DMS114 treated with DMSO at 0.1 percent for 48 hours (cell line): ENCODE measurements at regions not wholly inside any gene's neighbourhood (a gene's known extent, or its start where the extent isn't known, plus 50 kb on each side); places are given as distances from the start of the nearest gene placed in this dataset.
"Not testable (repeated sequence)": the region's sequence is repeated elsewhere in the genome, so short reads cannot be mapped to it uniquely, and the experiment has no call there.

ENCODE experiments used
- DNase-seq: peaks from one replicate; lab custom pipeline; 2025; ENCODE audit not compliant: unreplicated experiment; lab: John Stamatoyannopoulos, UW

DNA sequence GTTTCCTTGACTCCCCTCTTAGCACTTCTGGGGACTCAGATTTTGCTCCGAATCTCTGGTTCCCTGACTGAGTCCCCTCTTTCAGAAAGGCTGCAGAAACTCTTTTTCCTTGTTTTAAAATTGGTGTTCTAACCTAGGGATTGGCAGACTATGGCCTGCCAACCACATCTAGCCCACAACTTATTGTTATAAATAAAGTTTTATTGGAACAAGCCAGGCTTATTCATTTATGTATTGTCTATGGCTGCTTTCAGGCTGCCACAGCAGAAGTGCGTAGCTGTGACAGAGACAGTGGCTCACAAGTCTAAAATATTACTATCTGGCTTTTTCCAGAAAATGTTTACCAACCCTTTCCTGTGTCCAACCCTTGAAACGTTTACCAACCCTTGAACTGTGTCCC, 81.7 kb downstream of the IER5 start:
- DNase-seq: no peak

DNA sequence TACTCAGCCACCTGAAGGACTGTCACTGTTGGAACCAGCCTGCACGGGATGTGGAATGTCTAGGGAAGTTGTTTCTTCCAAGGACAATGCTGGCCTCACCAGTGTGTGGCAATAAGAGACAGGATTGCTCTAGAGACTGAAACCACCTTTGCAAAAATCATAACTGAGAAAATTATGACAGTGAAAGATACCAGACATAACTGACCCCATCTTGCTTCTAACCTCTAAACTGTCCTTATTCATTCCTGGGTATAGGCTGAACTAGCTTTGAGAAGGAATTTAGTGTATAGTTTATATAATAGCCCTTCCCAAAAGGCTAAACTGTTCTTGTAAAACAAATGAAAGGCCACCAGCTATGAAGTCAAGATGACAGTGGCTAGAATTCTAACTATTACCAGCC, 83.6 kb downstream of the IER5 start:
- no peak for DNase-seq

DNA sequence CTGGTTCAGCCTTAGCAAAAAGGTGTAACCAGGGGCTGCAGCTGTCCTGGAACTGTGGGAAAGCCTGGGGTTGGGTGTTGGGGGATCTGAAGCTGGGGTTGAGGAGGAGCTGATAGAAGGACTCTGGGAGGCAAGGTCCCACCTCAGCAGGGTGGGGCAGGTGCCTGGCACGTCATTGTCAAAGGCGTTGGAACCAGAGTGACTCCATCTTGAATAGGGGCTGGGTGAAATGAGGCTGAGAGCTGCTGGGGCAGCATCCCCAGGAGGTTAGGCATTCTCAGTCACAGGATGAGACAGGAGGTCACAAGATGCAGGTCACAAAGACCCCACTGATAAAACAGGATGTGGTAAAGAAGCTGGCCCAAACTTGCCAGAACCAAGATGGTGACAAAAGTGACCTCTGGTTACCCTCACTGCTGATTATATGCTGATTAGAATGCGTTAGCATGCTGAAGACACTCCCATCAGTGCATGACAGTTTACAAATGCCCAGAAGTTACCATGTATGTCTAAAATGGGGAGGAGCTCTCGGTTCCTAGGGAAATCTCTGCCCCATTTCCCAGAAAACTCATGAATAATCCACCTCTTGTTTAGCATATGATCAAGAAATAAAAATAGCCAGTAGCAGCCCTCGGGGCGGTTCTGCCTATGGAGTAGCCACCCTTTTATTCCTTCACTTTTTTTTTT, 85.4 kb downstream of the IER5 start:
- DNase-seq: no peak

DNA sequence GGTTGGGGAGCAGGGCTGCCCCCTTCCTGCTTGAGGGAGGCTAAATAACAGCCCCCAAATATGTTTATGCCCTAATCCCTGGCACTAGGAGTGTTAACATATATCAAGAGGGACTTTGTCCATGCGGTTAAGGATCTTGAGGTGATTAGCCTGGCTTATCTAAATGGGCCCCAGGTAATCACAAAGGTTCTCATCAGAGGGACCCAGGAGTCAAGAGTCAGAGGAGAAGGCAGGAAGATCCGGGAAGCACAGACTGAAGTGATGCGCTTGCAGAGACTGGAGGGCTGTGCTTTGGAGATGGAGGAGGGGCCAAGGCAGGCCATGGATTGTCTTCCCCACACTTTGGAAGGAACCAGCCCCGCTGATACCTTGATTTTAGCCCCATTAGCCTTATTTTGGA, 86.4 kb downstream of the IER5 start:
- no peak for DNase-seq

DNA sequence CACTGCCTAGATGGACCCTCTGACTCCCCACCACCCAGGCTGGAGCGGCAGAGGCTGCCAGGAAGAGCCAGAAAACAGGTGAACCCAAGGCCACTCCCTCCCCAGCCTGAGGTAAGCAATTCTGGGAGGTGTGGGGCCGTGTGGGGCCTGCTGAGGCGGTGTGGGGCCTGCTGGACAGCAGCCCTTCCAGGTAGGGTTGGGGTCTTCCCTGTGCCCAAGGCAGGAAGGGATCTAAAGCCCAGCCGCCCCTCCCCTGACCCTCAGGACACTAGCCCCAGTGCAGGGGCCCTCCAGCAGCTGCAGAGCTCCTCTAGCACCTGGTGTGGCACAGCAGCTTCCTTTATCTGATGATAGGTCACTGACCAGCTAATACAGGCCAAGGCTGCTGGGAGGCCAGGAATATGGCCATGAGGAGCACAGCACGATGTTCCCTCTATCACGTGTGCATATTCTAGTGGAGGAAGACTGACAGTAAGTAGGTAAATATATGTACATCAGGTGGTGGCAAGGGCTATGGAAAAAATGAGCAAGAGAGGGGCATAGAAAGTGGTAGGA, 86.9 kb downstream of the IER5 start:
- no peak for DNase-seq

DNA sequence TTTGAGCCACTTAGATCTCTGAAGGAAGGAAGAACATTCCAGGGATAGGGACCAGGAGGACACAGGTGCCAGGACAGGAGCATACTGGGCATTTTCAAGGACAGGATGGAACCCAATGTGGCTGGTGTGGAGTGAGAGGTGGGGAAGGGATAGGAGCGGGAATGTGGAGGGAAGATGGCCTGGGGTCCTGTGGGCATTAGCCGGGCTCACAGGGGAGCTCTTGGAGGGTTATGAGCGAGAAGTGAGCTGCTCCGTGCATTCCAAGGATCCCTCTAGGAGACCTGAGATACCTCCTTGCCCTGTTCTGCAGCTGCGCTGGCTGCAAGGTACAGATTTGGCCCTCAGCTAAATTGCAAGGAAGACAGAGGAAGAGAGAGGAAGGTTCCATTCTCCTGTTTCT, 87.5 kb downstream of the IER5 start:
- no peak for DNase-seq

DNA sequence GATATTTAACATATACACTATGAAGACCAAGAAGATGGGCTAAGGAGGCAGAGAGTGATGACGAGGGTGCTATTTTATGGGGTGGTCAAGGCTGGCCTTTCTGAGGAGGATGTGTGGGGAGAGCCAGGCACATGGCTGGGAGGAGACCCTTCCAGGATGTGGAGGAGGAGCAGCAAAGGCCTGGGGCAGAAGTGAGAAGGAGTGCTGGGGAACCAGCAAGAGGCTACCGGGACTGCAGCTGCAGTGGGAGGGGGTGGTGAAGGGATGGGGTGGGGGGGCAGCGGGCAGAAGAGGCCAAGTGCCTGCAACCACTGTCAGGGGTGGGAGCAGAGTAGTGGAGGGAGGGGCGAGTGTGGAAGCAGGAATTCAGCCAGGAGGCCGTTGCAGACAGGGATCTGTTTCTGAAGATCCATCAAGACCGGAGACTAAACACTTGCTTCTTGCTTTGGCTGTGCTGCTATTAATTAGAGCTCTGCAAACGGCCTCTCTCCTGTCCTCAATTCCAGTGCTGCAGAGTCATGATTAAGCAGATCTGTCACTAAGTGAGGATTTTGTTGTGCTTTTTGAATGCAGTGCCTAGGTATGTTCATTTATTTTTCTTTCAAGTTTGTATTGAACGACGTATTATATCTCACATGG, 89.9 kb downstream of the IER5 start:
- DNase-seq: no peak

DNA sequence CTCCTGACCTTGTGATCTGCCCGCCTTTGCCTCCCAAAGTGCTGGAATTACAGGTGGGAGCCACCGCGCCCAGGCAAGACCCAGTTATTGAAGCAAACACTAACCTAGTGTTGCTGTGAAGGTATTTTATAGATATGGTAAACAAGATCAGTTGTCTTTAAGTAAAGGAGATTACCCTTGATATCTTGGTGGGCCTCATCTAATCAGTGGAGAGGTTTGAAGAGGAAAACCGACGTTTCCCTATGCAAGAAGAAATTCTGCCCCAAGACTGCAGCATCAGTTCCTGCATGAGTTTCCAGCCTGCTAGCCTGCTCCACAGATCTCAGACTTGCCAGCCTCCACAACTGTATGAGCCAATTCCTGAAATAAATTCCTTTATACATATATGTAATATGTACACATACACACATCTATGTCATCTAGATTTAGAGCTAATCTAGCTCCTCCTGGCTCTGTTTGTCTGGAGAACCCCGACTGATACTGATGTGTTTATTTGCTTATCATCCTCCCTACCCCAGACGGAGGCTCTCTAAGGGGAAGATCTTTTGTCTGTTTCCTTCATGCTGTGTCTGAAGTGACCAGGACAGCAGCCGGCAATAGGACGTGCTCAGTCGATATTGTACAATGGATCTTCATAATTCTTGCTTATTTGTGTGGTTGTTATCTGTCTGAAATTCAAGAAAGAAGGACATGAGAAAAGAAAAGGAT, 90.9 kb downstream of the IER5 start:
- no peak for DNase-seq

DNA sequence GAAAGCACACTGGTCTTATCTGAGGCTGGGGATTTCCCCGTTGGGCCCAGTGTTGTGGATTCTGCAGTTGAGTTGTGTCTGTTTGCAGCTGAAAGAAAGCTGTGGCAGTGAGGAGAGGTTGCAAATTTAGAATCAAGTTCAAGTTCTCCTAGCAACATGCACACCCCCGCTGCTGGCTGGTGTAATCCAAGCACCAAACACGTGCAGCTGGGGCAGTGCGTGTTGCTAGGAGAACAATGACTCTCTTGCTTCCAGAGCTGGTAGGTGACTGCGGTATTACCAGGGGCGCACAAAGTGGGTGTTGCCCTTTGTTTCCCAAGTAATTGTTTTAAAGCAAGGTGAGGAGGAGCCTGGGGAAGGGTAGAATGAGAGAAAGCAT, 91.5 kb downstream of the IER5 start:
- no peak for DNase-seq

DNA sequence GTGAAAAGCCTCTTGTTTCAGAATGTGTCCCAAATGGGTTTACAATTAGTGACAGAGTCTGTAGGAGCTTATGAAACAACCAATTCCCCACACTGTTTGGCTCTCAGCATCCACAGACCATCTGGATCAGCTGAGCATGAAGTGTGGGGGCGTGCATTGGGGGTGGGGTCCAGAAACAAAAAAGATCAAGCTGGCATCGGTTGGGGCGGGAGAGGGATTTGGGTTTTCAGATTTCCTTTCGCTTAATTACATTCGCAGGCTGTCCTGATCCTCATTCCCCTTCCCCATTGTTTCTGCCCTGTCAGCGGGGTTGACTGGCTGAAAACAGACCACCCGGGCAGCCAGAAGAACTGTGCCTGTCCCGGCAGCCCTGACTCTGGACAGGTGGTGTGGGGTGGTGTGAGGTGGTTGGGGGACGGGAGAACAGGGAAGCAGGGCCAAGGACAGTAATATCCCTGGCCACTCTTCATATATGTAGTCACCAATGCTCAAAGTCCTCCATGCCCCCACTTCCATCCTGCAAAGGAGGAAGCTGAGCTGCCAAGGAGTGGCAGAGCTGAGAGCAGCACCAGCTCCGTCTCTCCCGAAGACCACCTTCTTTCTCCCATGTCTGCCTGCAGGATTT, 92.0 kb downstream of the IER5 start:
- no peak for DNase-seq

DNA sequence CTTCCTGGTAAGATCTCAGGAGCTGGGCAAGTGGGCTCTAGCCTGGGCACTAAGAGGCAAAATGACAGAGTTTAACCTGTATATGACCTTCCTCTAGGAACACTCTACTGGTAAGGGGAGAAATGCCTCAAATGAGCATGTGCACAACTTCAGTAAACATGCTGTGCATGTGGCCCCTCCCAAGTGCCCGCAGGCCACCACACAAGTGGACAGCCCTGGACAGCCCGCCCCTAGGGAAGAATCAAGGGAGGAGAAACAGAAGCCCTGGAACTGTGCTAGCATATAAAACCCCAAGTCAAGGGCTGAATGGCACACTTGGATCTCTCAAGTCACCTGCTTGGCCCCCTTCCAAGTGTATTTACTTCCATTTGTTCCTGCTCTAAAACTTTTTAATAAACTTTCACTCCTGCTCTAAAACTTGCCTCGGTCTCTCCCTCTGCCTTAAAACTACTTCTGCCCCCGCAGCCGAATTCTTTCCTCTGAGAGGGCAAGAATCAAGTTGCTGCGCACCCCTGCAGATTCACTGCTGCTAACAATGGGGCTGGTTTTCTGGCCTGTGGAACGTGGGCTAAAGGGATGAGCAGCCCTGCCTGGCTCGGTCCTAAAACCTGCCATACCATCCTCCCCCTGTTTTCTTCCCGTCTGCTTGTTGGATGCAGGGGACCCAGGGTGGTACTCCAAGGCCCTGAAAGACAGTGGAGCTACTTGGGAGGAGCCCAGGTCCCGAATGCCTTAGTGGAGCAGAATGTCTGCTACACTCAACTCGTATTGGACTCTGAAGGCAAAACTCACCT, 93.5 kb downstream of the IER5 start:
- no peak for DNase-seq

DNA sequence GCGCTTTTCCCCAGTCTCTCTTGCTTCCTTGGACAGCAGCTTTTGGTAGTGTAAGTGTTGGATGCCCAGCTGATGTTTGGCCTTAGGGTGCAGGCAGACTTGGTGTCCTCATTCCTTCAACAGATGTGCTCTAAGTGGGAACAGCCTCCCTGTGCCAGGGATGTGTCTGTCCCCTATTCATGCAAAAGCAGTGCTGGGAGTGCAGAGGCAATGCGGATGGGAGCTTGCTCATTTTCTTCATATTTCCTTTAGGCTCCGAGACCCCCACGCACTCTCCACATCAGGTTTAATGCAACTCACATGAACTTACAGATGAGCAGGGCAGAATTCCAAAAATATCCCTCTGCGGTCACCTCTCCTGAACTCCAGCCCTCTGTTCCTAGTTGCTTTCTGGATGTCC, 96.1 kb downstream of the IER5 start:
- DNase-seq: no peak

DNA sequence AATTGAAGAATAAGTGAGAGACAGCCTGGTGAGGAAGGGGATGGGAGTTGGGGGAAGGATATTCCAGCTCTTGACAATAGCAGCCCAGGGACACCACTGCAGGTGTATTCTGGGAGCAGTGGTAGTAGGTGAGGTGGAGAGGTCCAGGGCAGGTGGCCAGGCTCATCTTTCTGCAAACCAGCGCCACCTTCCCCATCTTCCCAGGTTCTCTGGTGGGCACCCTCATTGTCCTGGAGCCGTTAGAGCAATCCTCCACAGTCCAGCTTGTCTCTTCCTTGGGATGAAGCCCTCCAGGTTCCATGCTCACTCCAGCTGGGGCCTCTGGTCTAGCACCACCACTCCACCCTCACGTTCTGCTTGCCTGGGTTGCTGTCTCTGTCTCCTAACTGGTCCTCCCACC, 97.0 kb downstream of the IER5 start:
- DNase-seq: no peak

DNA sequence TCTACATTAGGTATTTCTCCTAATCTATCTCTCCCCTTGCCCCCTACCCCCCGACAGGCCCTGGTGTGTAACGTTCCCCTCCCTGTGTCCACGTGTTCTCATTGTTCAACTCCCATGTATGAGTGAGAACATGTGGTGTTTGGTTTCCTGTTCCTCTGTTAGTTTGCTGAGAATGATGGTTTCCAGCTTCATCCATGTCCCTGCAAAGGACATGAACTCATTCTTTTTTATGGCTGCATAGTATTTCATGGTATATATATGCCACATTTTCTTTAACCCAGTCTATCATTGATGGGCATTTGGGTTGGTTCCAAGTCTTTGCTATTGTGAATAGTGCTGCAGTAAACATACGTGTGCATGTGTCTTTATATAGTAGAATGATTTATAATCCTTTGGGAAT, 97.6 kb downstream of the IER5 start:
- not testable (repeated sequence) for DNase-seq

DNA sequence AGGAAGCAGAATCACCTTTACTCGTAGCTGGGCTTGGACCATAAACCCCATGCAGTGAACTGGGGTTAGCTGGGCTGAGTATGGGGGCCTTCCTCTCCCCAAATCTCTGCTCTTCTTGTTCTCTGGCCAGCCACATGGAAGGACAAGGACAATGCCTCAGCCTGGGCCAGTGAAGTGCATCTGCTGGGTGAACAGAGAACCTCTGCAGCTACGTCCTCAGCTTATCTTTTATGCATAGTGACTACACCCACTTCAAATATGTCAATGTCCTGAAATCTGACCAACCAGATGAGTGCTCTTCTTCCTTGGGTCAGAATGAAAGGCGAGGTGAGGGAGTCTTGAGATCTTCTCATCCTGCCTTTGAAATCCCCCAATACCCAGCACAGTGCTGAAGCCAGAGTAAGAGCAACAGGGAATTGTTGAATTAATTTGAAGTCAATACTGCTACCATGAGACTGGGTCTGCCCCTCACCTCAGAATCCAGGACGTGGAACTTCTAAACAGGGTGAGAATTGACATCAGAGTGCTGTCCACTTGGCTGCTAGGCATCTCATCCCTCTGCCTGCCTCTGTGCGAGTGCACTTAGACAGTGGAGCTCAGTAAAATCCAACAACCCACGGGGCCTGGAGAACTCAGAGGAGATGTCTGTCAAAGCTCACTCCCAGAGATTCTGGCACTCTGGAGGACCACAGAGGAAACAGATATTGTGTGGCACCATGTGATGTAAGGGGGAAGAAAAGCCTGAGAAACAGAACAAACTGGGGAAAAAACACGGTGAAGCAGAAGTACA, 99.0 kb downstream of the IER5 start:
- DNase-seq: no peak

DNA sequence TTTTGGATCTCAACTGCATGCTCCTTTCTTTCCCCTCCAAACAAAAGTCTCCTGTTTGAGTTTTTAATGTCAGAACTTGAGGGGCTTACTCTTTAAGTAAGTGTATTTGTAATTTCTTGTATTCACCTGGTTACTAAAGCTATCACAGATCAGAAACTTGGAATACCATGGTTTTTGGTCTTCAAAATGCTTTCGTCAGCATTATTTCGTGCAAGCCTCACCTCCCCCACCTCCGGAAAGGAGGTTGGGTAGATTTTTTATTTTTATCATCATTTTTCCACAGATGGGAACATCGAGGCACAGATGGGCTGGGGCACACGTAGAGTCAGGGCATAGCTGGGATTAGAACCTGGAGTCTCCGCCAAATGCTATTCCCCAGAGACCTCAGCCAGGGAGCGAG, 100.7 kb downstream of the IER5 start:
- DNase-seq: no peak

DNA sequence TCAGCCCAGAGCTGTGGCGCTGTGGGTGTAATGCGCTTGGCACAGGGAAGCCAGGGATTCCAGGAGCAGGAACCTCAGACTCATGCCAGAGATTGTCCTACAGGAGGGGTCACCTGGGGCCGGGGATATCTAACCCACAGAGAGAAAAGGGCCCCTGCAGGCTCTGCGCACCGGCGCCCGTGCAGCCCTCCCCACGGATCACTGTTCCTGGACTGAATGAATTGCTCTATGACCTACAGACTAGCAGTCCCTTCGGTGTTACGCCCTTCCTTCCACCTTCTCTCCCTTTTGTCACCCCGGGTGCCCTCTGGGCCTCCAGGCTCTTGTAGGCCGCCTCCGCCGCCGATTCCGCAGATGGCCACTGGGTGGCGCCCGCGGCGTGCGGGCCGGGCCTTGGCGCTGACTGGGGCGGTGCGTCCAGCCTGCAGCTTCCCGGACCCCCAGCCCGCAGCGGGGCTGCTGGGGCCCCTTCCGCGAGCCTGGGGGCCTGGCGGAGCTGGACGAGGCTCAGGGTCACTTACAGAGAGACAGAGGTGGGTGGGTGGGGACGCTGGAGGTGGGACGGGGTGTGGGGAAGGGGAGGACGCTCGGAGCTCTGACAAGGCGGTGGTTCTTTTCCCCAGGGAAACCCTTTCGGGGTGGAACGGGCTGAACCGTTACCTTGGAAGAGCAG, 101.3 kb downstream of the IER5 start:
- no peak for DNase-seq

DNA sequence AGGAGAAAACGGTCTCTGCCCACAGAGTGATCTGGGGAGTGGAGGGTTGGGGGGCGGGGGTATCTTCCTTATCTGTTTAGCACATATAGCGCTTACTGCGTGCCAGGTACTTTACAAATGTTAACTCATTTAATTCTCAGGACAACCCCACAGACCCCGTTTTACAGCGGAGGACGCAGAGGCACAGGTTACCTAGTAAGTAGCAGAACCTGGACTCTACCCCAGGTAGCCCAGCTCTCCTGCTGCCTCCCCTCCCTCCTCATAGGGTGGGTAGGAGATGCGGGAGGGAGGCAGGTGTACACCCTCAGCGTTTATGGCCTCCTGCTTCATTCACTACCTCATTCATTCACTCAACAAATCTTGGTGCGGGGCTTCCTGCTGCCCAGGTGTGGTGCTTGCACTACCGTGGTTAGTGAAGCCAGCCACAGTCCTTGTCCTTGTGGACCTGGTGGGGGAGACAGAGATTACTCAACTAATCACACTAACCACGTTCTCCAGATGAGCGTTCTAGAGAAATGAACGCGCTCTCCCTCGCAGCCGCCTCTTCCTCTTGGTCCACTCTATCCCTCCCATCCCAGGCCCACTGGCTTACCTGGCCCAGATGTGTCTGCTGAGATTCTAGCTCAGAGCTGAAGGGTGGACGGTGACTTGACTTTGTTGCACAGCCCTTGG, 102.0 kb downstream of the IER5 start:
- no peak for DNase-seq

DNA sequence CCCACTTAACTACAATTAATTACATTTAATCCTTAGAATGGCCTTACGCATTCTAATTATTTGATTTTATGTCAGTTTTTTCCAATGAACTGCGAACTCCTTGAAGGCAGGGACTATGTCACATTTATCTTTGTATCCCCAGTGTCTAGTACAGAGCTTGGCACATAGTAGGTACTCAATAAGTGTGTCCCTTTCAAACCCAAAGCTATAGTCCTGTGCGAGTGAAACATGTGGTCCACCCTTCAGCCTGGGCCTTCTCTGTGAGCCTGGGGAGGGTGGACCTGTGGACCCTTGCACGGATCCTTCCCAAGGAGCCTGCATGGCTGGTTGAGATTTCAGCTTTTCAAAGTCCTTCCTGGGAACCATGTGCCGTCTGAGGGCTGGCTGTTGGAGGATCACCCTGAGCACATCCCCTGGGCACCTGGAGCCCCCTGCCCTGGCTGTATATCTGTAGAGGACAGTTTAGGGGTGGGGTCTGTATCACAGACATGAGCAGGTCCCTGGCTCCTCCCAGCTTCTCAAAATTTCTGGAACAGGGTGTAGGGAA, 103.1 kb downstream of the IER5 start:
- DNase-seq: no peak
